GM23338 (cell line): ENCODE measurements at regions not wholly inside any gene's neighbourhood (a gene's known extent, or its start where the extent isn't known, plus 50 kb on each side); places are given as distances from the start of the nearest gene placed in this dataset.

ENCODE experiments used
- CREB1 ChIP-seq: fragments of 250-450 bp; sonication (Bioruptor Pico); IDR thresholded peaks from 2 replicates; pipeline ENCODE4 v1.5.0; 2020; ENCODE audit warnings: low read depth, mild to moderate bottlenecking, moderate library complexity
- CTCF ChIP-seq, 2 experiments: fragments of 200-600 bp in 1 of 2; sonication (generic) in 1 of 2; conservative IDR thresholded peaks; 2 replicates each; pipeline versions ENCODE4 v1.5.1 to v1.6.1; 2016 to 2017; ENCODE audit warnings: antibody characterized with exemption in 2 of 2, low read depth in 2 of 2, mild to moderate bottlenecking in 2 of 2, moderate library complexity in 1 of 2
- ETS1 ChIP-seq: IDR thresholded peaks from 2 replicates; pipeline ENCODE4 v1.6.1; 2016; ENCODE audit warnings: antibody characterized with exemption
- EZH2 ChIP-seq: fragments of 200-600 bp; sonication (generic); IDR thresholded peaks from one replicate; pipeline ENCODE4 v1.8.0; 2017; ENCODE audit warnings: antibody characterized with exemption, mild to moderate bottlenecking, low read depth; ENCODE audit not compliant: unreplicated experiment
- EZH2phosphoT487 ChIP-seq: fragments of 200-600 bp; sonication (generic); IDR thresholded peaks from one replicate; pipeline ENCODE4 v1.8.1; 2018; ENCODE audit warnings: antibody characterized with exemption; ENCODE audit not compliant: unreplicated experiment
- JUNB ChIP-seq: IDR thresholded peaks from one replicate; pipeline ENCODE4 v1.6.1; 2016; ENCODE audit warnings: antibody characterized with exemption; ENCODE audit not compliant: unreplicated experiment
- NANOG ChIP-seq: IDR thresholded peaks from 2 replicates; pipeline ENCODE4 v1.6.1; 2016; ENCODE audit warnings: antibody characterized with exemption, borderline replicate concordance
- POLR2AphosphoS5 ChIP-seq: IDR thresholded peaks from 2 replicates; pipeline ENCODE4 v1.6.1; 2016; ENCODE audit warnings: antibody characterized with exemption, low read depth
- REST ChIP-seq: IDR thresholded peaks from one replicate; pipeline ENCODE4 v1.6.1; 2018; ENCODE audit warnings: antibody characterized with exemption; ENCODE audit not compliant: unreplicated experiment
- STAT1 ChIP-seq: IDR thresholded peaks from one replicate; pipeline ENCODE4 v1.6.1; 2016; ENCODE audit warnings: antibody characterized with exemption; ENCODE audit not compliant: unreplicated experiment
- ZNF114 ChIP-seq: fragments of 250-450 bp; sonication (Bioruptor Pico); IDR thresholded peaks from 2 replicates; pipeline ENCODE4 v1.5.0; 2020; ENCODE audit warnings: mild to moderate bottlenecking, moderate library complexity

- no peak for TF ChIP-seq CTCF (conservative IDR thresholded peaks at IDR 0.05; ENCODE audit: low read depth in 2 of 2)
- TF ChIP-seq EZH2: no peak
- TF ChIP-seq STAT1: no peak
- no peak for TF ChIP-seq CREB1 (CRISPR knock-in tag)
- TF ChIP-seq POLR2AphosphoS5: no peak
- no peak for TF ChIP-seq ETS1
- no peak for TF ChIP-seq EZH2phosphoT487
- no peak for TF ChIP-seq ZNF114 (CRISPR knock-in tag)
- TF ChIP-seq REST: no peak
- TF ChIP-seq JUNB: no peak
- TF ChIP-seq NANOG: no peak
These were observed 217.6 kb upstream of the CNKSR2 start for GRCh38 chrX:21156632-21157031.
